Neural crest cell (in vitro differentiated cells): ENCODE measurements at regions not wholly inside any gene's neighbourhood (a gene's known extent, or its start where the extent isn't known, plus 50 kb on each side); places are given as distances from the start of the nearest gene placed in this dataset.

ENCODE experiments used
- DNase-seq: peaks from one replicate; pipeline ENCODE4 v3.0.0; 2021; ENCODE audit warnings: low read depth, mixed read lengths, low spot score
- H3K27ac Mint-ChIP-seq: one replicate; pipeline ENCODE4 v1.8.0; 2021; ENCODE audit warnings: mild to moderate bottlenecking, mixed read lengths; ENCODE audit not compliant: unreplicated experiment
- H3K27me3 Mint-ChIP-seq: 2 replicates; pipeline ENCODE4 v1.8.0; 2021; ENCODE audit warnings: low read depth, mild to moderate bottlenecking, mixed read lengths
- H3K36me3 Mint-ChIP-seq: 2 replicates; pipeline ENCODE4 v1.8.0; 2021; ENCODE audit warnings: low read depth, mild to moderate bottlenecking, mixed read lengths
- H3K4me1 Mint-ChIP-seq: 2 replicates; pipeline ENCODE4 v1.8.0; 2021; ENCODE audit warnings: mixed read lengths
- H3K4me3 Mint-ChIP-seq: one replicate; pipeline ENCODE4 v1.8.0; 2021; ENCODE audit warnings: mild to moderate bottlenecking, mixed read lengths
- H3K9me3 Mint-ChIP-seq: 2 replicates; pipeline ENCODE4 v1.8.0; 2021; ENCODE audit warnings: mixed read lengths
- TF ChIP-seq, protein P1 (sequence below): fragments of 200-600 bp; sonication (generic); conservative IDR thresholded peaks from 2 replicates; pipeline ENCODE4 v1.5.0; 2021; ENCODE audit warnings: antibody characterized with exemption, mild to moderate bottlenecking

DNA sequence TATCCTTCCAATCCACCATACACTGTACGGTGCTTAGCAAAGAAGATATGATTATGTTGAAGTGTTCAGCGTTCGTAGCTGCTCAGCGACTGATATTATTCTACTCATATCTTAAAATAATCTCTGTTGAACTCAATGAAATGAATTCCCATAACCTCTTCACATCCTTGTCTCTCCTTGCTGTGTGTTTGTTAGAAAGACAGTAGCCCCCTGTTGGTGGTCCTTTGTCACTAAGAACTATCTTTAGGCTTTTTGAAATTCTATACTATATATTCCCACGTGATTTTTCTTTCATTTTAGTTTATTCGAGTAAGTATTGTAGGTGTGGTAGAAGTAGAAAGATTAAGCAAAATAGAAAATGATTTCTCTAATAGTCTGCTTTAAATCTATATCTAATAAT lies 762.8 kb upstream of the WWC1 start:
- TF ChIP-seq, protein P1, sequence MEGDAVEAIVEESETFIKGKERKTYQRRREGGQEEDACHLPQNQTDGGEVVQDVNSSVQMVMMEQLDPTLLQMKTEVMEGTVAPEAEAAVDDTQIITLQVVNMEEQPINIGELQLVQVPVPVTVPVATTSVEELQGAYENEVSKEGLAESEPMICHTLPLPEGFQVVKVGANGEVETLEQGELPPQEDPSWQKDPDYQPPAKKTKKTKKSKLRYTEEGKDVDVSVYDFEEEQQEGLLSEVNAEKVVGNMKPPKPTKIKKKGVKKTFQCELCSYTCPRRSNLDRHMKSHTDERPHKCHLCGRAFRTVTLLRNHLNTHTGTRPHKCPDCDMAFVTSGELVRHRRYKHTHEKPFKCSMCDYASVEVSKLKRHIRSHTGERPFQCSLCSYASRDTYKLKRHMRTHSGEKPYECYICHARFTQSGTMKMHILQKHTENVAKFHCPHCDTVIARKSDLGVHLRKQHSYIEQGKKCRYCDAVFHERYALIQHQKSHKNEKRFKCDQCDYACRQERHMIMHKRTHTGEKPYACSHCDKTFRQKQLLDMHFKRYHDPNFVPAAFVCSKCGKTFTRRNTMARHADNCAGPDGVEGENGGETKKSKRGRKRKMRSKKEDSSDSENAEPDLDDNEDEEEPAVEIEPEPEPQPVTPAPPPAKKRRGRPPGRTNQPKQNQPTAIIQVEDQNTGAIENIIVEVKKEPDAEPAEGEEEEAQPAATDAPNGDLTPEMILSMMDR = peak; percentile 41
- Mint-ChIP-seq H3K4me1 (peaks cover 6% of the 10 kb centered on the region), H3K27ac (no peak overlapping the region), H3K27me3 (no peaks in the 10 kb centered on the region), H3K4me3 (no peak overlapping the region), H3K36me3 (no peaks in the 10 kb centered on the region), H3K9me3 (no peaks in the 10 kb centered on the region)
- no peak for DNase-seq

DNA sequence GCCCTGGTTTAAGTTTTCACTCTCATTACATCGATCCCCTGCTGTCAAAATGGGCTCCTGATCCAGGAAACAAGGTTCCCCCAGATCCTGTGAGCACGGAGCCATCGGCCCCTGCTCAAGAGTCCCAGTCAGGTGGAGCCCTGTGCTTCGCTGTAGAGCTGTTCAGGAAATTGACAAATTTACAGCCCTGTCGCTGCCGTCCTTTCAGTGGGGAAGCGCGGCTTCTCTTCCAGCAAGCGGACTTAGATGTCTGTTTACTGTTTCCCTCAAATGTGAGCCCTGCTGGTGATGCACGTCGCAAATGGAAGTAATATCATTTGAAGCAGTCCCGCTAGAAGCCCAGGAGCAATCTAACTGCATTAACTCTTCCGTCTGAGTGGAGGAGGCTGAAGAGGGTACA lies 760.9 kb upstream of the WWC1 start:
- Mint-ChIP-seq H3K9me3 (no peaks in the 10 kb centered on the region), H3K36me3 (no peaks in the 10 kb centered on the region), H3K4me3 (no peak overlapping the region), H3K27me3 (no peaks in the 10 kb centered on the region), H3K27ac (peak overlapping the region; percentile 44), H3K4me1 (peaks cover 6% of the 10 kb centered on the region)
- TF ChIP-seq, protein P1 = no peak
- no peak for DNase-seq

DNA sequence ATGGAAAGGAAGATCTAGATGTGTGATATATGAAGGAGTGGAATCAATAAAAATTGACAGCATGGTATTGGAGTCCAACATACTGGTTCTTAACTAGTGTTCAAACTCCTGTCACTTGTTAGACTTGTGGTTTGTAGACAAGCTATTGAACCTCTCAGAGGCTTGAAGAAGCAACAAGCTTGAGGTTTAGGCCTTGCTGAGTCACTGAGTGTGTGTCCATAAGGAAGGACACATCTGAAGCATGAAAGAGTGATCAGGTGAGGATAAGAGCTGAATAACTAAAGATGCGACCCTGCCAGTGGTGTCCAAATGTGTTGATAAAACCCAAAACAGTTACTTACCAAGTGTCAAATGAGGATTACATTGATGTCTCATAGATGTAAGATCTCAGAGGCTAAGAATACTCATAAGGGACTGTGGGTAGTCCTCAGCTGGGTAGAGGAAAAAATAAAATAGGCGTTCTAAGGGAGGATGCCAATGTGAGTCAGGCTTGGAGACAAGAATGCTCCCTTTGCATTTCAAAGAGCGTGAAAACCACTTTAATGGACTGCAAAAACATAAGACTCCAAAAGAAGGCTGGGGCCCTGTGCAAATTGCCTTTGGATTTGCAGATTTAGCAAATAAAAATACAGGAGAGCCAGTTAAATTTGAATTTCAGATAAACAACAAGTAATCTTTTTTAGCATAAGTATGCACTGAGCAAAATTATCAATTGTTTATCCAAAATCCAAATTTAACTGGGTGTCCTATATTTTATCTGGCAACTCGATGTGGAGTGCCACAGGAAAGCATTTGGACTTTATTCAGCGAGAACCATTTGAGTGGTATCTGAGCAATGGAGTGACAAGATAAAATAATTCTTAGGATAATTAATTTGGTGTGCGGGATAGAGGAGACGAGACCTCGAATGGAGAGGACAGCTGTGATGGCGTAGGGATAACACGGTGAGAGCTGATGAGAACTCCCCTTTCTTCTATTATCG lies 757.3 kb upstream of the WWC1 start:
- Mint-ChIP-seq H3K4me1 (peaks cover 6% of the 10 kb centered on the region), H3K4me3 (no peak overlapping the region), H3K36me3 (no peaks in the 10 kb centered on the region), H3K9me3 (no peaks in the 10 kb centered on the region), H3K27ac (no peak overlapping the region), H3K27me3 (no peaks in the 10 kb centered on the region)
- TF ChIP-seq, protein P1 = no peak
- no peak for DNase-seq

DNA sequence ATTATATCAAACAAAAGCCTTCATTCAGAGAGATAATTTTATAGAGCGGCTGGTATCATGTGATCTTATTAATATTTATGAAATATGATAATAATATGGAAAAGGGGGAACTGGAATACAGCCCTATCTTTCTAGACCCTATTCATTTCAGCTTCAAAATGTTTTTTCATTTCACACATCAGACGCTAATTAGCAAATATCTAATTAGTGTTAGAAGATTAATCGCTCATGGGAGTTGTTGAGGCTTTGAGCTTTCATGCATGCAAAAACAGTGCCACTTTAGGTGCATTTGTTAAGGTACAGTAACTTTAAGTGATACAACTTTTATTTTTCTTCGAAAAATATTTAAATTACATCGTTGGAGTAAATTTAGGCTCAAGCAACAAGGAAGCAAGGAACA lies 751.7 kb upstream of the WWC1 start:
- Mint-ChIP-seq H3K27ac (no peak overlapping the region), H3K36me3 (no peaks in the 10 kb centered on the region), H3K9me3 (peaks cover 5% of the 10 kb centered on the region), H3K4me1 (no peaks in the 10 kb centered on the region), H3K4me3 (no peak overlapping the region), H3K27me3 (no peaks in the 10 kb centered on the region)
- TF ChIP-seq, protein P1 = no peak
- no peak for DNase-seq

DNA sequence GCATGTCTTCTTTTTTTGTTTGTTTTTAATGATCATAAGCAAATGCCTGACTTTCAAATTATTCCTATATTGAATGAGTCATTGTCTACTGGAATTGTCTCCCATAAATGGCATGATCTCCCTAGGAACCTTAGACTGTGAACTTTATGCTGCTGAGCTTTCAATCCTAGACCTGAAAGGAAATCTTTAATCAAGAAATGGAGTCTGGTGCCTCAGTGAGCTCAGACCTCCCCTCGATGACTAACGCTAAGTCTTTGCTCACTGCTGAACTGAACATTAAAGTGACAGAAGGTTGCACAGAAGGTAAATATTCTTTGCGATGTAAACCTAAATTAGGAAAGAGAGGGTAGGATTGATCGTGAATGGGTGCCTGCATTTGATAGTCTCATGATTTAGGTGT lies 745.2 kb upstream of the WWC1 start:
- Mint-ChIP-seq H3K4me3 (no peak overlapping the region), H3K27me3 (no peaks in the 10 kb centered on the region), H3K9me3 (peaks cover 5% of the 10 kb centered on the region), H3K27ac (peak overlapping the region; percentile 29), H3K4me1 (peaks cover 22% of the 10 kb centered on the region), H3K36me3 (no peaks in the 10 kb centered on the region)
- TF ChIP-seq, protein P1 = no peak
- DNase-seq = no peak
